GM03348 (cell line): ENCODE measurements at regions not wholly inside any gene's neighbourhood (a gene's known extent, or its start where the extent isn't known, plus 50 kb on each side); places are given as distances from the start of the nearest gene placed in this dataset.

Source experiments
- DNase-seq: peaks from one replicate; pipeline ENCODE4 v3.0.0; 2012; ENCODE audit warnings: low spot score

GRCh38 chr16:6279286-6279685 lies 1053.4 kb upstream of the RBFOX1 start:
- no peak for DNase-seq

- no peak for DNase-seq
These were observed 1058.3 kb upstream of the RBFOX1 start for GRCh38 chr16:6274351-6274750.

GRCh38 chr16:6267682-6268081 lies 1065.0 kb upstream of the RBFOX1 start:
- no peak for DNase-seq

- no peak for DNase-seq
These were observed 1065.9 kb upstream of the RBFOX1 start for GRCh38 chr16:6266703-6267102.

GRCh38 chr16:6265968-6266367 lies 1066.7 kb upstream of the RBFOX1 start:
- DNase-seq: no peak

- DNase-seq: no peak
These were observed 1074.6 kb upstream of the RBFOX1 start for GRCh38 chr16:6258056-6258455.

GRCh38 chr16:6252541-6252940 lies 1080.1 kb upstream of the RBFOX1 start:
- no peak for DNase-seq

GRCh38 chr16:6250511-6250910 lies 1082.1 kb upstream of the RBFOX1 start:
- DNase-seq: no peak

GRCh38 chr16:6249863-6250262 lies 1082.8 kb upstream of the RBFOX1 start:
- DNase-seq: no peak

GRCh38 chr16:6248199-6248598 lies 1084.4 kb upstream of the RBFOX1 start:
- no peak for DNase-seq

- no peak for DNase-seq
These were observed 1084.9 kb upstream of the RBFOX1 start for GRCh38 chr16:6247775-6248174.

- no peak for DNase-seq
These were observed 1085.5 kb upstream of the RBFOX1 start for GRCh38 chr16:6247150-6247549.

GRCh38 chr16:6246266-6246665 lies 1086.4 kb upstream of the RBFOX1 start:
- no peak for DNase-seq

GRCh38 chr16:6232056-6232455 lies 1100.6 kb upstream of the RBFOX1 start:
- DNase-seq: no peak

GRCh38 chr16:6231398-6231797 lies 1101.2 kb upstream of the RBFOX1 start:
- no peak for DNase-seq

- no peak for DNase-seq
These were observed 1103.5 kb upstream of the RBFOX1 start for GRCh38 chr16:6229186-6229585.

- DNase-seq: no peak
These were observed 1113.8 kb upstream of the RBFOX1 start for GRCh38 chr16:6218855-6219254.

GRCh38 chr16:6216836-6217235 lies 1115.8 kb upstream of the RBFOX1 start:
- DNase-seq: no peak

GRCh38 chr16:6211644-6212043 lies 1114.0 kb upstream of the EEF2KMT start:
- DNase-seq: no peak

GRCh38 chr16:6209355-6209930 lies 1111.8 kb upstream of the EEF2KMT start:
- DNase-seq: no peak

GRCh38 chr16:6207580-6207979 lies 1110.0 kb upstream of the EEF2KMT start:
- DNase-seq: no peak

- no peak for DNase-seq
These were observed 1109.5 kb upstream of the EEF2KMT start for GRCh38 chr16:6207124-6207523.

GRCh38 chr16:6206080-6206479 lies 1108.5 kb upstream of the EEF2KMT start:
- no peak for DNase-seq

- DNase-seq: no peak
These were observed 1107.3 kb upstream of the EEF2KMT start for GRCh38 chr16:6204945-6205344.

GRCh38 chr16:6200861-6201260 lies 1103.3 kb upstream of the EEF2KMT start:
- no peak for DNase-seq
